Stimulated activated naive CD4-positive, alpha-beta T cell treated with Interleukin-2 at 50 U/mL for 16 hours (primary cell): ENCODE measurements at regions not wholly inside any gene's neighbourhood (a gene's known extent, or its start where the extent isn't known, plus 50 kb on each side); places are given as distances from the start of the nearest gene placed in this dataset.

Experiments used
- DNase-seq: peaks from one replicate; lab custom pipeline; 2025; lab: John Stamatoyannopoulos, UW

GRCh38 chr6:165986311-165986913 is 181.2 kb downstream of the TBXT start:
- DNase-seq: no peak

DNA sequence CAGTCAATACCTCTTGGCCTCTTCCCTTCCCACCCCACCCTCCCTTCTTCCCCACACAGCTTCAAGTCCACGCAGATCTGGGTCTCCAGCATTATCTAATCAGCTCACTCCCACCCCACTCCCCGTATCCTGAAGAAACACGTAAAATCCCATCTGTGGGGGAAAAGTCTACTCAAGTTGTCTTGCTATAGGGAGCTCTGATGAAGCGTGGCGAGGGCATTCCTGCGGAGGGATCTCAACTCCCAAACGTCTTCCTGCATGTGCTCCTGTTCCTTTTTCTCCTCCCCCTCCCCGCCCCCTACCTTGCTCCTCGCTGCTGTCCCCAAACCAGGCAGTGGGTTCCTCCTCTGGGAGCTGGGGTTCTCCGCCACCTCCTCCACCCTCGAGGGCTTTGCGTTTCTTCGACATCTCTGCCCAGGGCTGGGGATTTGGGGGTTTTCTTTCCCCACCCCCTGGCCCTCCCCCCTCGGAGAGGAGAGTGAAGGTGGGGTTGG is 181.8 kb downstream of the TBXT start:
- no peak for DNase-seq

GRCh38 chr6:165985281-165985805 is 182.3 kb downstream of the TBXT start:
- no peak for DNase-seq

DNA sequence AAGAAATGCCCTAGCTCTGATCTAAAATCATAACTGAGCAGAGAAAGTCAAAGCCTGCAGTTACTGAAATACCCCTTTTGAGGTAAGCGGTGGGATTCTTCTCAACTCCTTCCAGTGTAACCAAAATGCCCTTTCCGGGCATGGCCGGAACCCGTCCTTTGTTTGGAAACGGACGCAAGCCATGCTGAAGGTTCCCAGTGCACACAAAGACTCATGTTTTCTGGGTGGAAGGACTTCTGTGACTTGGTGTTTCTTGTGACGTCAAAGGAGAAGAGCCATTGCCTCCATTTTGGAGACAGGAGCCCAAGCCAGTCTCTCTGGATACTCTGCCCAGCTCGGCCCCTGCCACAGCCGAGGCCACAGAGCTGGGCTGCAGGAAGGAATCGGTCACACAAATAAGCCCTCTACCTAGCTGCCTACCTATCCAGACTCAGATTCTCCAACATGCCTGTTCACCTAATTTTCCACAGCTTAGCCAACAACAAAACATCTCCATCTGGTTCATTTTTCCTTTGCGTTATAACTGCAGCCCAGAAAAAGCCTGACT is 182.8 kb downstream of the TBXT start:
- no peak for DNase-seq

DNA sequence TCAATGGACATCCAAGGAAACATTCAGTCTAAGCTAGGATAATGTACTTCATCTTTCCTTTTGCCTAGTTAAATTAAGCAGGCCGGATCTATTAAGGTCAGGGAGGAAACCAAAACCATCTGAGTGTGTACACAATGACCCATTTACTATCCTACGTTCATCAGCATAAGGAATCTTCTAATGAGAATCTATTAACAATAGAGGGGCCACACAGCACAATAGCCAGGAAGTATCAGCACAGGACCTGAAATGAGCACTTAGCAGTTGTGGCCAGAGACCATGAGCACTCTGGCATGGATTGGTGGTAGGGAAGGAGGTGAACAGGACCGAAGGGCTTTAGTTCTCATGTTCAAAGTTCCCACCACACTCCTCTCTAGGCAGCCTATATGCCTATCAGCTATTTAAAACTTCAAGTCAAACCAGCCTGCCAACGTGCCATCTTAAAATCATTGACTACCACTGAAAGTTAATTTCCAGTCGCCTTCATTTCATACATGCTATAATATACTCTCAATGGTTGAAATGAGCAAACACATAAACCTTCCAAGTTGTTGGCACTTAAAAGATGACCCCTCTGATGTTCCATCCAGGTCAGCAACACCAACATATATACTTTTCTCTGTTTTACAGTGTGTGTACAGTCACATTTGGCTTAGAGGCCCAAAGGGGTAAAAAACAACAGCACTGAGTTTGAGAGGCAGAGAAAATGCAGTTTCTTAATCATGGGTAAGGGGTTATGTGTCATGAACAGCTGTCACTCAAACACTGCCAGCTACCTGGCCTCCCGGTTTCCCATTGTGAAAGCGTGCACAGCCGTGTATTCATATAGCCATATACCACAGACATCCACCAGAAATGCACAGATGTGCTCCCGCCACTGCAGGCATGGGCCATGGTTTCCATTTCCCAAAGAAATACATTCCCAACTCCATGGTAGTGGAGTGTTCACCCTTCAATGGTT is 184.3 kb downstream of the TBXT start:
- DNase-seq: no peak

DNA sequence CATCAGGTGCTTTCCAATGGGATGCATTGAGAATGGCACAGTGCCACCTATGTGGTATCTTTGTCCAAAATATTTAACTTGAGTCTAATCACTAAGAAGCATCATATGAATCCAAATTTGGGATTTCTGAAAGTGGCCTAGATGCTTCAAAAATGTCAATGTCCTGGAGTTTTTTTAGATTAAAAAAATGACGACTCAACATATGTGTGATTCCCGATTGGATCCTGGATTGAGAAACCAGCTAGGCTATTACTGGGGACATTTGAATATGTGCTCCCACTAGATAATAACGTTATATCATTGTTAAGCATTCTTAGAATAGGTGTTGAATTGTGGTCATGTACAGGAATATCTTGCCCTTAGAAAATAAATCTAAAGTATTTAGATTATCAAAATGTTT is 189.2 kb downstream of the TBXT start:
- no peak for DNase-seq

DNA sequence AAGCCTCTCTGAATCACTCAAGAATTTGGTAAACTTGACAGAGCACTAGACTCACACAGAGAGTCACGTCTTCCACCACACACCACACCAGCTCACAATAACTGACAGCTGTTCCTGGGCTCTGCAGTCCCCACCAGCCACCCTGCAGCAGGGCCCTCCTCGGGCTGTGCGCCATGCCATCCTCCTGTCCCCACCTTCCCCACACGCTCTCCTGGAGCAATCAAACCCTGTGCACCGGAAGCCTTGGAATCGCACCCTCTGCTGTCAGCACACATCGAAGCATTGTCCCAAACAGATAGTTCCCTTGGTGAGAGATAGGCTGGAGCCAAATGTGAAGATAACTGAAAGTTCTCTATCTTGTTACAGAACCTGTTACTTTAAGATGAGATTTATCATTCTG is 191.0 kb downstream of the TBXT start:
- no peak for DNase-seq

GRCh38 chr6:165974817-165975216 is 192.8 kb downstream of the TBXT start:
- no peak for DNase-seq

- DNase-seq: no peak
Observed at GRCh38 chr6:165973473-165973872, 194.2 kb downstream of the TBXT start.

DNA sequence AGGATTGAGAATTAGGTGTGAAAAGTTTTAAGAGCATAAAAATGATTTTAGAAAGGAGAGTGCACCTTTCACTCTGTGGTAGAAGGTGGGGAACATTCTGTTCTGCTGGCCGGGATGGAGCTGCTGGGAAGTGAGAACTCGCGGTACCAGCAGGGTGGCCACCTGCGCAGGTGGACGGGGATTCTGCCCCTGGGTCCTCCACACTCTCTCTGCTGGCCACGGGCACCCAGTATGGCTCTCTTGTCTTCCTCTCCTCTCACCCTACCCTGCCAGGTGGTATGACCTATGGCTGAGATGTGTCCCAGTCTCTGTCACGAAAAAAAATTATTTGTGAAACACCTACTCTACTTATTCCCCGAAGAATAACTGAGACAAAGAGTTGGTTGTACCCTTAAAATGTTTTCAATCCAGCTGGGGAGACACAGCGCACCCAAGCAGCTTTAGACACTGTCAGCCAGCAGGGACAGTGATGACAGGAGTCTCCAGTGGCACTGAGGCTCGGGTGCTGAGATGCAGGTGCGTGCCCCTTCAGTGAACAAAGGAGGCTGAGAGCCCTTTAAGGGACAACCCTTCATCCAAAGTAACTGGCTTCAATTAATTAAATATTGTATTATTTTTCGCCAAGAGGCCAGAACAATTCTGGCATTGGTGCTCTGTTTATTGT is 195.4 kb downstream of the TBXT start:
- no peak for DNase-seq

- DNase-seq: no peak
Observed at GRCh38 chr6:165971202-165971601, 196.4 kb downstream of the TBXT start.

DNA sequence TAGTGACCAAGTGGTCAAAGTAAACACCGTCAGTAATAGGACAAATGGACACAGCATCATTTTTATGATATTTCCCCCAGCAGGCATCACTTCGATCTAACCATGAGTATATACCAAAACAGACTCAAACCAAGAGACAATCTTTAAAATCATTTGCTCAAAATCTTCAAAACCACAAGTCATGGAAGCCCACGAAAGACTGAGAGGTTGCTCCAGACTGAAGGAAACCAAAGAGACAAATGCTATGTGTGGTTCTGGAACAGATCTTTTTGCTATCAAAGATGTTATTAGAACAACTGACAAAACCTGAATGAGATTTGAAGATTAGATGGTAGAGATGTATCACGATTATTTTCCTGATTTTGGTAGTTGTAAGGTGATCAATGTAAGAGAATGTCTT is 197.7 kb downstream of the TBXT start:
- no peak for DNase-seq

DNA sequence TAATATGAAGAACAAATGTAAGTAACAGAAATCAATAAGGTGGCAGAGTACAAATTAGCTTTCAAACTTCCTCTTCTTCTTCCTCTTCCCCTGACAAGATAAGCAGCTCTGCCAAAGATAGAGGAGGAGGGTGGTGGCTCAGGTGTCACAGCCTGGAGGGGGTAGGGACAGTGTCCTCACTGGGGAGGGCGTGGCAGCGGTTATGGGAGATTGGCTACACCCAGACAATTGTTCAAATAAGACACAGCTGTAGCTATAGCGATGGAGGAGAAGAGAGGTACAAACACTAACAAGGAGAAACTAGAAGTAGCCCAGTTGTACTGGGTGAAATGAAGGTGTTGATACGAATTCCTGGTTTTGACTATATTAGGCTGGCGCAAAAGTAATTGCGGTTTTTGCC is 198.5 kb downstream of the TBXT start:
- DNase-seq: no peak

GRCh38 chr6:165968408-165968807 is 199.2 kb downstream of the TBXT start:
- DNase-seq: no peak

DNA sequence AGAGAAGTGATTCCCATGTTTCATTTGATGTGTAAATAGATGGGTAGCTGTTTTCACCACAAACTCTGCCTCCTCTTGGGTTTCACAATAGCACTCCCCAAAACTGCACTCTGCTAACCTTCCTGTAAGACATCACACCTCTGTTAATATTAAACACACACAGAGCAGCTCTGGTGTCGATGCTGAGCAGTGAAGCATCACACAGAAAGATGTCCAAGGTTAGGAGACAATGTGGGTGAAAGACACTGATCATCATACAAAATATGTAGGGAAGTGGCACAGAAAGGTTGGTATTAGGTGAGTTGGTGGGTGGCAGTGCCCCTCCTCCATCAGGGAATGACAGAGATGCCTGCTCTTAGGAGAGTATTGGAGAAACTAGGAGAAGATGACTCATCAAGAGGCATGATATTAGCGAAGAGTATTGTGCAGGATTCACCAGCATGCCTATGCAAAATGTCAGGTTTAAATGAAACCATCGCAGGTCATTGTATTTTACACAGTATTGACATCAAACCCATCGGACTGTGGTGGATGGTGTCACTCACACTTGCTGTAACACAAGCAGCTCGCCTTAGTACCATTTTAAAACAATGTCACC is 199.7 kb downstream of the TBXT start:
- DNase-seq: no peak

DNA sequence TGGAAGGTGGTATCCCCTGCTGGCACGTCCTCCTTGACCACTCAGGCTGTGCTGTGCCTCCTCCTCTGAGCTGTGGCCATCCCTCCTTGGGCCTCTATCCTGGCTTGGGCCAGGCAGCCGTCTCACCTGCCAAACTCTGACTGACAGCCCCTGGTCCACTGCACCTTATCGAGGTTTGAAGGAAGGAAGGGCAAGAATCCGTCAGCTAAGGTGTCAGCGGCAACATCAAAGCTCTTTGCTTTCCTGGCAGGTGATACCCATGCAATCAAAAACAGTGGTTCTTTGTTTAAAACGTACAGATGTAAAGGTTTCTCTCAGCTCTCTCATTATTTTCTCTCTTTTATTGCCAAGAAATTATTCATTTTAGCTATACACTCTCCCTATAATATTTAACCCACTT is 203.9 kb downstream of the TBXT start:
- no peak for DNase-seq

- no peak for DNase-seq
Observed at GRCh38 chr6:165962366-165962765, 205.3 kb downstream of the TBXT start.

DNA sequence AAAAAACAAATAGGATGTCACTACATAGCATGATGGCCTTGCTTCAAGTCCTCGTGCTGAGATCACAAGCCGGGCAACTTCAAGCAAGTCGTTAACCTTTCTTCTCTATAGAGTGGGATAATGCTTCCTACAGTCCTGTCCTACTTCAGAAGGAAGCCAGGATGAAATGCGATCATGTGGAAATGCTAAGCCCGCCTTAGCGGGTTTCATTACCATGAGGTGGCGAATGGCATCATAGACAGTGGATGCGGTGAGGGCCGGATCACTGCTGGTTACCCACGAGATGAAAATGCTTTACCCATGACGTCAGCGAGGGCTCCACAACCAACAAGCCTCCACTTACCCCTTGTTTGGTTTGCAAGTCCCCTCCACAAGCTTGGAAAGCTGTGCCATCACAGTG is 206.4 kb downstream of the TBXT start:
- DNase-seq: no peak

DNA sequence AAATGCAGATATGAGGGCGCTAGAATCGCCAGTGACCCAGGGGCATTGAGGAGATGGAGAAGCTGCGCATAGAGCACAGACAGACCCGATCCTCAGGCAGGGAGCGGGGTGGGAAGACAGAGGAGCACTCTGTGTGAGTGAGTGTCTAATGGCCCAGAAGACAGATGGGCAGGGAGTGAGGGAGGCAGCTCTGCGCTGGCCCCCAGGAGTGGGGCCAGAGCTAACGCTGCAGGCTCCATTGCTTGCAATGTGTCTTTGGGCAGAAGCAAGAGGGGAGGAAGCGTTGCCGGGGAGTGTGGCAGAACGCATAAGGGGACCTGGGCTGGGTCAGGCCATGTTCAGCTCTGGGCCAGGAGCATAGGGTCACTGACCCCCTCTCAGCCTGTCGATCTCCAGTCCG is 207.0 kb downstream of the TBXT start:
- no peak for DNase-seq

GRCh38 chr6:165959627-165960026 is 208.0 kb downstream of the TBXT start:
- no peak for DNase-seq

- no peak for DNase-seq
Observed at GRCh38 chr6:165956874-165957273, 210.8 kb downstream of the TBXT start.

GRCh38 chr6:165952514-165952913 is 215.1 kb downstream of the TBXT start:
- no peak for DNase-seq
